ENCODE measurements at regions not wholly inside any gene's neighbourhood (a gene's known extent, or its start where the extent isn't known, plus 50 kb on each side); places are given as distances from the start of the nearest gene placed in this dataset.

- TF ChIP-seq CTCF (IDR thresholded peaks at IDR 0.05) = no peak
- Histone ChIP-seq H3K27ac (no peak overlapping the region), H3K4me3 (no peak overlapping the region)
- no peak for DNase-seq (ENCODE audit: low spot score)
These were observed 58.0 kb upstream of the CDKN3 start for GRCh38 chr14:54338696-54339317.

- TF ChIP-seq CTCF (IDR thresholded peaks at IDR 0.05) = no peak
- DNase-seq (ENCODE audit: low spot score) = no peak
- Histone ChIP-seq H3K27ac (no peak overlapping the region), H3K4me3 (no peak overlapping the region)
These were observed 57.0 kb upstream of the CDKN3 start for GRCh38 chr14:54339771-54340170.

- no peak for DNase-seq (ENCODE audit: low spot score)
- TF ChIP-seq CTCF (IDR thresholded peaks at IDR 0.05) = no peak
- Histone ChIP-seq H3K4me3 (no peak overlapping the region), H3K27ac (no peak overlapping the region)
These were observed 54.0 kb upstream of the CDKN3 start for GRCh38 chr14:54342806-54343205.

- Histone ChIP-seq H3K27ac (no peak overlapping the region), H3K4me3 (no peak overlapping the region)
- no peak for DNase-seq (ENCODE audit: low spot score)
- TF ChIP-seq CTCF (IDR thresholded peaks at IDR 0.05) = no peak
These were observed 53.3 kb upstream of the CDKN3 start for GRCh38 chr14:54343272-54344121.

- TF ChIP-seq CTCF (IDR thresholded peaks at IDR 0.05) = no peak
- Histone ChIP-seq H3K4me3 (no peak overlapping the region), H3K27ac (no peak overlapping the region)
- no peak for DNase-seq (ENCODE audit: low spot score)
These were observed 52.4 kb upstream of the CDKN3 start for GRCh38 chr14:54344445-54344844.

GRCh38 chr14:54346257-54346656 lies 50.5 kb upstream of the CDKN3 start:
- H3K27ac ChIP-seq = no peak overlapping the region
- no peak for TF ChIP-seq CTCF (IDR thresholded peaks at IDR 0.05)

More at GRCh38 chr14:54346257-54346656, 50.5 kb upstream of the CDKN3 start:
- DNase-seq (ENCODE audit: low spot score) = no peak
- no peak overlapping the region for H3K4me3 ChIP-seq
